SK-N-MC (cell line): ENCODE measurements at regions not wholly inside any gene's neighbourhood (a gene's known extent, or its start where the extent isn't known, plus 50 kb on each side); places are given as distances from the start of the nearest gene placed in this dataset.

ENCODE experiments used
- EZH2 ChIP-seq: fragments of 200-600 bp; sonication (generic); IDR thresholded peaks from one replicate; pipeline ENCODE4 v1.6.1; 2017; ENCODE audit warnings: antibody characterized with exemption
- FOXP2 ChIP-seq: optimal IDR thresholded peaks from 2 replicates; pipeline ENCODE3; 2011; ENCODE audit warnings: mild to moderate bottlenecking, moderate library complexity; ENCODE audit not compliant: insufficient read depth; ENCODE audit errors: extremely low read length, control extremely low read depth
- POLR2AphosphoS5 ChIP-seq: IDR thresholded peaks from 2 replicates; pipeline ENCODE4 v1.6.1; 2012; ENCODE audit warnings: mild to moderate bottlenecking, low read depth, low read length, borderline replicate concordance

DNA sequence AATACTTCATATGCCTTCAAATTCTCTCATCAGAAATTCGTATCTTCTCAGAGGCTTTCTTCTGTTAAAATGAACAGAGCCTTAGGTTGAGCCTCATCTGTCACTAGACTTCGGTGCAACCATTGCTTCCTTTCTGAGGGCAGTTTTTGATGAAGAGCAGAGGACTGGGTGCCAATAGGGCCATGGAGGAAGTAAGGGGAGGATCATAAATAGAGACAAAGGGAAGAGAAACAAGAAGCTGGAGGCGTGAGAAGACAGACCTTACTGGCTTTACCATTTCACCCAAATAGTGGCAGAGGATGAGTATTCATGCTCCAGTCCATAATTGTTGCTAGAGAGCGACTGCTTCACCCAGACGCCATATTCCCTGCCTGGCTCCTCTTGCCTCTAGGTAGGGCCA lies 215.6 kb upstream of the PKDCC start:
- TF ChIP-seq EZH2 (no peak), POLR2AphosphoS5 (no peak), FOXP2 (no peak)
